ENCODE measurements at regions not wholly inside any gene's neighbourhood (a gene's known extent, or its start where the extent isn't known, plus 50 kb on each side); places are given as distances from the start of the nearest gene placed in this dataset.

DNA sequence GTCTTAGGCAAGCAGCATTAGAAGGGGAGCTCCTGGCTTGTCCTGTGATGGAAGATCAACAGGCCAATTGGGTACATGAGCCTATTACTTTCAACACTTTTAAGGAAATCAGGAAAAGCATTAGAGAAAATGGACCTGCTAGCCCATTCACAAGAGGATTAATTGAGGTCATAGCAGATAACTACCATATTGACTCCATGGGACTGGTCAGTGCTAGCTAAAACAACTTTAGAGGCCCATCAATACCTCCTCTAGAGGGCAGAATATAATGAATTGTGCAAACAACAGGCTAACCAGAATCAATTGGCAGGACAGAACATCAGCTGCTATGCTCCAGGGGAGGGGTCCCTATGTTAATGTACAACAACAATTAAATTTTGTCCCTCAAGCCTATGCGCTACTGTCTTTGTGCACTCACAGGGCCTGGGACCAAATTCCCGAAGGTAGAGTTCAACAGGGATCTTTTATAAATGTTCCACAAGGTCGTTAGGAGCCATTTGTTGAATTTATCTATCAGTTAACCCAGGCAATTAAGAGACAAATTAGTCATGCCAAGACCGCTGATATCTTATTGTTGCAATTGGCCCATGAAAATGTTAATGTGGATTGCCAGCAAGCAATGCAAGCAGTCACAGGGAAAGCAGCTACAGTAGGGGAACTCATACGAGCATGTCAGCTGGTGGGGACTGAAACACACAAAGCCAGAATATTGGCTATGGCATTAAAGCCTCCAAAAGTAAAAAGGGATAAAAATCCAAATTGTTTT is 106.6 kb upstream of the BTN3A2 start:
- no peak for DNase-seq (ENCODE audit: low read depth)
- TF ChIP-seq, protein P1, sequence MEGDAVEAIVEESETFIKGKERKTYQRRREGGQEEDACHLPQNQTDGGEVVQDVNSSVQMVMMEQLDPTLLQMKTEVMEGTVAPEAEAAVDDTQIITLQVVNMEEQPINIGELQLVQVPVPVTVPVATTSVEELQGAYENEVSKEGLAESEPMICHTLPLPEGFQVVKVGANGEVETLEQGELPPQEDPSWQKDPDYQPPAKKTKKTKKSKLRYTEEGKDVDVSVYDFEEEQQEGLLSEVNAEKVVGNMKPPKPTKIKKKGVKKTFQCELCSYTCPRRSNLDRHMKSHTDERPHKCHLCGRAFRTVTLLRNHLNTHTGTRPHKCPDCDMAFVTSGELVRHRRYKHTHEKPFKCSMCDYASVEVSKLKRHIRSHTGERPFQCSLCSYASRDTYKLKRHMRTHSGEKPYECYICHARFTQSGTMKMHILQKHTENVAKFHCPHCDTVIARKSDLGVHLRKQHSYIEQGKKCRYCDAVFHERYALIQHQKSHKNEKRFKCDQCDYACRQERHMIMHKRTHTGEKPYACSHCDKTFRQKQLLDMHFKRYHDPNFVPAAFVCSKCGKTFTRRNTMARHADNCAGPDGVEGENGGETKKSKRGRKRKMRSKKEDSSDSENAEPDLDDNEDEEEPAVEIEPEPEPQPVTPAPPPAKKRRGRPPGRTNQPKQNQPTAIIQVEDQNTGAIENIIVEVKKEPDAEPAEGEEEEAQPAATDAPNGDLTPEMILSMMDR (IDR thresholded peaks at IDR 0.05; ENCODE audit: control insufficient read depth, insufficient read depth, low read depth, low read length, missing control alignments): peak; percentile 29
- H3K4me3 ChIP-seq (ENCODE audit: control insufficient read depth, low read depth, low read length): no peak overlapping the region

DNA sequence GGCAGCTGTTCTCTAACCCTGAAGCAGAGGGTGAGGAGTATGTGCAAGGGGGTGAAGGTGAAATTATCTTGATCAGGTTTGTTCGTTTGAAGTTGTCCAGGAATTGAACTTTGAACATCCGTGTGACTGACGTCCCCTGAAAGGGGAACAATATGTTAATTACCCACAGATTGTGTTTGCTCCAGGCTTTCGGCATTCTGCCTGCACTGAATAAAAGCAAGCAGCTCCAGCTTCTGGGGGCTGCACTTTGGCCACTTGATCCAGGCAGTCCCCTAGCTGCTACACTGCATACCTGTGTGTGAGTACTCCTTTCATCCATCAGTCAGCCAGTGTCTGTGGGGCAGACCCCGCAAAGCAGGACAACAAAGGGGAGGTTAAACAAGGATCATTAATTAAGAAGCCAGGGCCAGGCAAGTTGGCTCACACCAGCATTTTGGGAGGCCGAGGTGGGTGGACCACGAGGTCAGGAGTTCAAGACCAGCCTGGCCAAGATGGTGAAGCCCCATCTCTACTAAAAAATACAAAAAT is 104.8 kb upstream of the BTN3A2 start:
- no peak for DNase-seq (ENCODE audit: low read depth)
- TF ChIP-seq, protein P1 (IDR thresholded peaks at IDR 0.05; ENCODE audit: control insufficient read depth, insufficient read depth, low read depth, low read length, missing control alignments): no peak
- H3K4me3 ChIP-seq (ENCODE audit: control insufficient read depth, low read depth, low read length): no peak overlapping the region

DNA sequence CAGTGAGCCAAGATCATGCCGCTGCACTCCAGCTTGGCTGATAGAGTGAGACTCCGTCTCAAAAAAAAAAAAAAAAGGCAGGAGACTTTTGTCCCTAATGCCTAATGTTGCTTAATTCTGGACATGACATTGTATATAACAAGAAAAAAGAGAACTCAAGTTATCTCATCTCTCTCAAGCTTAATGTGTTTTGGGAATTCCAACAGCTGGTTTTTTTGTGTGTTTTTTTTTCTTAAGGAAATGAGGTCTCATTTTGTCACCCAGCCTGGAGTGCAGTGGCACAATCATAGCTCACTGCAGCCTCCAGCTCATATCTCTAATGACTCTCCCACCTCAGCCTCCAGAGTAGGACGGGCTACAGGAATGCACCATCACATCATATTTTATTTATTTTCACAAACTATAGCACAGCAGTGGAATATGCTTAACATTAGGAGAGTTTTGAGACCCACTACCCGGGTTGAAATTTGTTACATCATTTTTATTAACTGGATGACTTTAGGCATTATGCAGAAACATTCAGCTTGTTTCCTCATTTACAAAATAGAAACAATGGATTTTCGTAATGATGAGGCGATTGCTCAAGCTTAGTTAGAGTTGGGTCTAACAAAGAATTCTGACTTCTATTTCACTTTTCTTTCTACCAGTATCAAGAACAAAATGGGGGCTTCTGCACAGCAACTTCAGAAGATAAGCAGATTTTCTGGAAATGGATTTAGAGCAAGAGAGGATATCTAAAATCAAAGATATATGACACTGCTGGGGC is 104.1 kb upstream of the BTN3A2 start:
- no peak for DNase-seq (ENCODE audit: low read depth)
- H3K4me3 ChIP-seq (ENCODE audit: control insufficient read depth, low read depth, low read length): no peak overlapping the region
- TF ChIP-seq, protein P1 (IDR thresholded peaks at IDR 0.05; ENCODE audit: control insufficient read depth, insufficient read depth, low read depth, low read length, missing control alignments): no peak

DNA sequence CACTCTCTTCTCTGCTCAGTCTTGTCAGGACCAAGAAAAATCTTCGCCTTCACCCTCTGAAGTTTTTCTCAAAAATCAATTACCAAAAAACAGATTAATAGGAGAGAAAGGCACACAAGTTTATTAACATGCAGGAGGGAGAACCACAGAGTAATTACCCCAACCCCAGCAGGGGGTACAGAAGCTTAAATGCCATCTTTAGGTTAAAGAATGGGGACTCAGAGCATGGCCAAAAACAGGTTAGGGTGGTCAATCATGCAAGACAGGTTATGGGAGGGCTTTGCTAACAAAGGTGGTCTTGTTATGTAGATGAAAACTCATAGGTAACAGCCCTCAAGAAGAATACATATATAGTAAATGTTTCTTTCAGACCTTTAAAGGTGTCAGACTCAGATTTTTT is 100.5 kb upstream of the BTN3A2 start:
- no peak overlapping the region for H3K4me3 ChIP-seq (ENCODE audit: control insufficient read depth, low read depth, low read length)
- TF ChIP-seq, protein P1 (IDR thresholded peaks at IDR 0.05; ENCODE audit: control insufficient read depth, insufficient read depth, low read depth, low read length, missing control alignments): no peak
- DNase-seq (ENCODE audit: low read depth): no peak

DNA sequence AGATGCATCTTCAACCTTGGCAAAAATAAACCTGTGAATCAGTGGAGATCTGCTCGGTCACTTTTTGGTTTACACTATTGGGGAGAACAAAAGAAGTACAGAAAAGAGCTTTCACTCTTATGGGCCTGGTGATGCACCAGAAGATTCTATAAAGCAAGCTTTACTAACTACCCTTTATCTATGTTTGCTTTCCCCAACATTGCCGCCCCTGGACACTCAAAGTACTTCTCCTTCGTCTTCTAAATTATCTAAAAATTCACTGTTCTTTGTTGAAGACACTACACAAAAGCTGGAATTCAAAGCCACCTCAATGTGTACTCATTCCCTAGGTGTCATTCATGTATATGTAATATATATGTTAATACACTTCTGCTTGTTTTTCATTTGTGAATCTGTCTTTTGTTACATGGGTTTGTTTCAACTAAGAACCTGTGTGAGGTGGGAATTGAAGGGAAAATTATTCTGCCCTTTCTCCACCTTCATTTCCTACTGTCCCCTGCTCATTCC is 97.9 kb upstream of the BTN3A2 start:
- no peak overlapping the region for H3K4me3 ChIP-seq (ENCODE audit: control insufficient read depth, low read depth, low read length)
- TF ChIP-seq, protein P1 (IDR thresholded peaks at IDR 0.05; ENCODE audit: control insufficient read depth, insufficient read depth, low read depth, low read length, missing control alignments): no peak
- no peak for DNase-seq (ENCODE audit: low read depth)

DNA sequence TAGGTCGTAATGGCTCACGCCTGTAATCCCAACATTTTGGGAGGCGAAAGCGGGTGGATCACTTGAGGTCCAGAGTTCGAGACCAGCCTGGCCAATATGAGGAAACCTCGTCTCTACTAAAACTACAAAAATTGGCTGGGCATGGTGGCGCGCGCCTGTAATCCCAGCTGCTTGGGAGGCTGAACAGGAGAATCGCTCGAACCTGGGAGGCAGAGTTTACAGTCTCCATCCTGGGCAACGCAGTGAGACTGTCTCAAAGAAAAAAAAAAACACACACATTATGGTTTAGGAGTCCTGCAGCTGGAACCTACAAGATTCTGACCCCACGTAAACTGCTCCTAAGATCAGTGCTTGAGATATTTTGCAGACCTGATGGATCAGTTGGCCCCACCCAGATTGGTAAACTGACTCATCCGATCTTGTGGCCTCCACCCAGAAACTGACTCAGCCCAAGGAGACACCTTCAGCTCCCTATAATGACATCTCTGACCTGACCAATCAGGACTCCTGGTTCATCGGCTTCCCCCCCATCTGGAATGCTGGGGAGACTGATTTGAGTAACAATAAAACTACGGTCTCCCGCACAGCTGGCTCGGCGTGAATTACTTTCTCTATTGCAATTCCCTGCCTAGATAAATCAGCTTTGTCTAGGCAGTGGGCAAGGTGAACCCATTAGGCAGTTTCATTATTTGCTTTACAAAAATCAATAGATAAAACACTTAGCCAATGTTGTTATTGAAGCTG is 96.2 kb upstream of the BTN3A2 start:
- TF ChIP-seq, protein P1 (IDR thresholded peaks at IDR 0.05; ENCODE audit: control insufficient read depth, insufficient read depth, low read depth, low read length, missing control alignments): no peak
- no peak for DNase-seq (ENCODE audit: low read depth)
- no peak overlapping the region for H3K4me3 ChIP-seq (ENCODE audit: control insufficient read depth, low read depth, low read length)
